Kidney (tissue), 13 donors: ENCODE measurements at regions not wholly inside any gene's neighbourhood (a gene's known extent, or its start where the extent isn't known, plus 50 kb on each side); places are given as distances from the start of the nearest gene placed in this dataset.
"Not testable (repeated sequence)": the region's sequence is repeated elsewhere in the genome, so short reads cannot be mapped to it uniquely, and the experiment has no call there.

Experiments
- DNase-seq, 5 donors: peaks; one replicate each; pipeline ENCODE4 v3.0.0-alpha.2; 2013 to 2020
- FAIRE-seq: peaks from 2 replicates; lab custom pipeline; 2012; peaks lifted over from hg19 to GRCh38; lab: Jason Lieb, UNC
- H3K27ac ChIP-seq, 2 donors: one replicate each; pipeline ENCODE4 v1.7.0; 2013; ENCODE audit warnings: low read depth in 2 of 2, low read length in 2 of 2, inconsistent platforms in 1 of 2
- H3K27me3 ChIP-seq: one replicate; pipeline ENCODE4 v1.7.1; 2013; ENCODE audit warnings: low read length, inconsistent platforms; ENCODE audit not compliant: control insufficient read depth, insufficient read depth
- H3K36me3 ChIP-seq, 3 donors: one replicate each; pipeline versions ENCODE4 v1.7.0 to v1.7.1; 2013; ENCODE audit warnings: low read length in 3 of 3, control low read depth in 1 of 3, inconsistent platforms in 1 of 3; ENCODE audit not compliant: insufficient read depth in 3 of 3, control insufficient read depth in 2 of 3
- H3K4me1 ChIP-seq, 3 donors: one replicate each; pipeline versions ENCODE4 v1.7.0 to v1.7.1; 2013; ENCODE audit warnings: low read length in 3 of 3, inconsistent platforms in 1 of 3, low read depth in 1 of 3; ENCODE audit not compliant: control insufficient read depth in 2 of 3, insufficient read depth in 2 of 3
- H3K4me3 ChIP-seq, 3 donors: one replicate each; pipeline versions ENCODE4 v1.7.0 to v1.8.1; 2013; ENCODE audit warnings: low read length in 3 of 3, control low read depth in 1 of 3, inconsistent platforms in 1 of 3
- H3K9ac ChIP-seq, 3 donors: one replicate each; pipeline versions ENCODE4 v1.7.0 to v1.7.1; 2013; ENCODE audit warnings: low read length in 3 of 3, control low read depth in 1 of 3, inconsistent platforms in 1 of 3
- H3K9me3 ChIP-seq, 3 donors: one replicate each; pipeline versions ENCODE4 v1.7.0 to v1.7.1; 2013; ENCODE audit warnings: low read length in 3 of 3, control low read depth in 1 of 3, inconsistent platforms in 1 of 3; ENCODE audit not compliant: control insufficient read depth in 2 of 3, insufficient read depth in 1 of 3
- intact Hi-C: fragments of 100-400 bp; cut with DNase I; formaldehyde crosslinking; loops from one replicate; pipeline ENCODE4 v1.11.1; 2022
- TF ChIP-seq, protein P1 (sequence below): IDR thresholded peaks from 3 replicates; pipeline ENCODE4 v1.5.1; 2012; ENCODE audit warnings: mild to moderate bottlenecking, moderate library complexity, borderline replicate concordance; ENCODE audit not compliant: insufficient read depth; ENCODE audit errors: extremely low read depth
- donor health status: control.
- donor health status: control.
- donor health status: control.
- donor health status: control.
- donor health status: control.
- donor health status: DM: yes; HTN: yes; CAD: no.
- donor health status: Normal renal cell carcinoma (clear cell type).

- no peak overlapping the region for H3K4me3 ChIP-seq
- intact Hi-C loops: no loop called here
- no peaks in the 10 kb centered on the region for H3K27me3 ChIP-seq
- no peak overlapping the region for H3K27ac ChIP-seq
- FAIRE-seq (no peak), DNase-seq (no peak)
- H3K36me3 ChIP-seq: no peaks in the 10 kb centered on the region
- TF ChIP-seq, protein P1, sequence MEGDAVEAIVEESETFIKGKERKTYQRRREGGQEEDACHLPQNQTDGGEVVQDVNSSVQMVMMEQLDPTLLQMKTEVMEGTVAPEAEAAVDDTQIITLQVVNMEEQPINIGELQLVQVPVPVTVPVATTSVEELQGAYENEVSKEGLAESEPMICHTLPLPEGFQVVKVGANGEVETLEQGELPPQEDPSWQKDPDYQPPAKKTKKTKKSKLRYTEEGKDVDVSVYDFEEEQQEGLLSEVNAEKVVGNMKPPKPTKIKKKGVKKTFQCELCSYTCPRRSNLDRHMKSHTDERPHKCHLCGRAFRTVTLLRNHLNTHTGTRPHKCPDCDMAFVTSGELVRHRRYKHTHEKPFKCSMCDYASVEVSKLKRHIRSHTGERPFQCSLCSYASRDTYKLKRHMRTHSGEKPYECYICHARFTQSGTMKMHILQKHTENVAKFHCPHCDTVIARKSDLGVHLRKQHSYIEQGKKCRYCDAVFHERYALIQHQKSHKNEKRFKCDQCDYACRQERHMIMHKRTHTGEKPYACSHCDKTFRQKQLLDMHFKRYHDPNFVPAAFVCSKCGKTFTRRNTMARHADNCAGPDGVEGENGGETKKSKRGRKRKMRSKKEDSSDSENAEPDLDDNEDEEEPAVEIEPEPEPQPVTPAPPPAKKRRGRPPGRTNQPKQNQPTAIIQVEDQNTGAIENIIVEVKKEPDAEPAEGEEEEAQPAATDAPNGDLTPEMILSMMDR: no peak
- H3K9ac ChIP-seq: no peak overlapping the region
- H3K4me1 ChIP-seq: peaks cover 0 to 3% (median 0%) of the 10 kb centered on the region in 3 donors
- peaks cover 0 to 4% (median 3%) of the 10 kb centered on the region in 3 donors for H3K9me3 ChIP-seq
These were observed 80.7 kb downstream of the FHIP1A start for GRCh38 chr4:151489462-151490203.

GRCh38 chr4:151495612-151496011 lies 86.6 kb downstream of the FHIP1A start:
- DNase-seq, H3K27ac ChIP-seq, intact Hi-C loops, H3K4me3 ChIP-seq, FAIRE-seq, H3K9me3 ChIP-seq, H3K36me3 ChIP-seq, H3K4me1 ChIP-seq, H3K27me3 ChIP-seq, H3K9ac ChIP-seq: not testable (repeated sequence)

GRCh38 chr4:151511548-151511947 lies 102.6 kb downstream of the FHIP1A start:
- H3K36me3 ChIP-seq, H3K9ac ChIP-seq, H3K4me1 ChIP-seq, FAIRE-seq, DNase-seq, H3K27me3 ChIP-seq, H3K27ac ChIP-seq, H3K4me3 ChIP-seq, H3K9me3 ChIP-seq, intact Hi-C loops: not testable (repeated sequence)

GRCh38 chr4:151517896-151518295 lies 108.9 kb downstream of the FHIP1A start:
- H3K27me3 ChIP-seq: no peaks in the 10 kb centered on the region
- H3K27ac ChIP-seq: no peak overlapping the region
- FAIRE-seq (no peak), DNase-seq (no peak)
- no peak overlapping the region for H3K4me3 ChIP-seq
- no peak overlapping the region for H3K9ac ChIP-seq
- TF ChIP-seq, protein P1: no peak
- H3K9me3 ChIP-seq: no peaks in the 10 kb centered on the region
- H3K36me3 ChIP-seq: no peaks in the 10 kb centered on the region
- intact Hi-C loops: no loop called here
- no peaks in the 10 kb centered on the region for H3K4me1 ChIP-seq
